HG03039 (cell line): ENCODE measurements at regions not wholly inside any gene's neighbourhood (a gene's known extent, or its start where the extent isn't known, plus 50 kb on each side); places are given as distances from the start of the nearest gene placed in this dataset.

ENCODE experiments used
- ATAC-seq: cut with Tn5 transposase; IDR thresholded peaks from one replicate; pipeline ENCODE4 v1.9.1; 2021; ENCODE audit warnings: mild to moderate bottlenecking, moderate library complexity; ENCODE audit not compliant: unreplicated experiment

GRCh38 chr16:50469744-50470321, 78.4 kb upstream of the NKD1 start:
- no peak for ATAC-seq

DNA sequence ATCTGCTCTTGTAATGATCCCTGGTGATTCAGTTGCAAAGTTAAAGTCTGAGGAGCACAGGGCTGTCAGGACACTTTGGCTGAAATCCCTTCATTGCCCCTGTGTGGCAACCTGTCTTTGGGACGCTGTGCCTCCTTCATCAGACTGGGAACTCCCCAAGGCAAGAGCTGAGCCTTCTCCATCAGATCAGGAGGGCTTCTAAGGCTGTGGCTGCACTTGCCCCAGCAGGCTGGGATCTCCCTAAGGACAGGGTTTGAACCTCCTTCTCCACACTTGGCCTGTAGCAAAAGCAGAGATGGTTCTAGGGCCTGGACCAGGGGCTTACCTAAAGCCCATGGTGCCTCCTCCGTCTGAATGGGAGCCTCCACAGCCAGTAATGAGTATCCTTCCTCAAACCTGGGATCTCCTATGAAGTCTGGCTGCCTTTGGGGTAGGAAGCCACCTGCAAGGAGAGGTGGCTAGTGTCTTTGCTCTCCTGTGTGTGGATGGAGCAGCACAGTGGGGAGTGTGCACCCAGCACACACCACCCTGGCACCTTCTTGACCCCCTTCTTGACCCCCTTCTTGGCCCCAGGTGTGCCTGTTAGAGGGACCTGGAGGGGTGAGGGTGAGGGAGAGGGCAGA, 79.0 kb upstream of the NKD1 start:
- ATAC-seq = no peak

- no peak for ATAC-seq
These were observed 79.5 kb upstream of the NKD1 start for GRCh38 chr16:50468749-50469078.

GRCh38 chr16:50467943-50468748, 80.0 kb upstream of the NKD1 start:
- no peak for ATAC-seq

- ATAC-seq = no peak
These were observed 80.6 kb upstream of the NKD1 start for GRCh38 chr16:50467559-50467942.

GRCh38 chr16:50466170-50466569, 82.0 kb upstream of the NKD1 start:
- no peak for ATAC-seq

- no peak for ATAC-seq
These were observed 83.6 kb upstream of the NKD1 start for GRCh38 chr16:50464325-50465290.

DNA sequence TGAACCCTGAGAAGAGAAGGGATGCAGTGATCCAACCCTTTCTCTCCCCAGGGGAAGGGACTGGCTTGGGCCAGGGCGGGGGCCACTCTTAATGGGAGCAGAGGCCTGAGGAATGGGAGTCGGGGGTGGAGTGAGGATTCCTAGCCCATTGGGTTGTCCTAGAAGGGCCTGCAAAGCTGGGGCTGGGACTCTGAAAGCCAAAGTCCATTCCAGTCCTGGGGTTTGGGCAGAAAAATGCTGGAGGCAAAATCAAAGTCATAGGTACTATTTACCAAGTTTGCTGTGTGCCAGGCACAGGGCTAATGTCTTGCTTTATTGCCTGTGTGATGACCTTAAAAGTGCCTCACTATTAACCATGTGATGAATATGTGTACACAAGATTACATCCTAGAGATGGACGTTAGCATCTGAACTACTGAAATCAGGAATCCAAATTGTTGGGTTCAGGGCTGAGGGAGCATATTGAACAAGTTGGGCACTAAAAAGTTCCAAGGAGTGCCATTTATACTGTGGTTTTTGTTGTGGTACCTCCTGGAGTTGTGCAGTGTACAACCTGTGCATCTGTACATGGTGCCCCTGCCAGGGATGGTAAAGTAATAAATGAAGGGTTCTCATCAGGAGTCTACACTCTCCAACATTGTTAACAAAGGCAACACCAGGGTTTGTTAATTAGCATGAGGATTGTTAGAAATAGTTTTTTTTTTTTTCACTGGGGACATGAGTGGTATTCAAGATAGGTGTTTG, 84.4 kb upstream of the NKD1 start:
- ATAC-seq = no peak

- no peak for ATAC-seq
These were observed 85.2 kb upstream of the NKD1 start for GRCh38 chr16:50462793-50463507.

- ATAC-seq = no peak
These were observed 86.8 kb upstream of the NKD1 start for GRCh38 chr16:50461400-50461760.

GRCh38 chr16:50460538-50461399, 87.4 kb upstream of the NKD1 start:
- no peak for ATAC-seq

DNA sequence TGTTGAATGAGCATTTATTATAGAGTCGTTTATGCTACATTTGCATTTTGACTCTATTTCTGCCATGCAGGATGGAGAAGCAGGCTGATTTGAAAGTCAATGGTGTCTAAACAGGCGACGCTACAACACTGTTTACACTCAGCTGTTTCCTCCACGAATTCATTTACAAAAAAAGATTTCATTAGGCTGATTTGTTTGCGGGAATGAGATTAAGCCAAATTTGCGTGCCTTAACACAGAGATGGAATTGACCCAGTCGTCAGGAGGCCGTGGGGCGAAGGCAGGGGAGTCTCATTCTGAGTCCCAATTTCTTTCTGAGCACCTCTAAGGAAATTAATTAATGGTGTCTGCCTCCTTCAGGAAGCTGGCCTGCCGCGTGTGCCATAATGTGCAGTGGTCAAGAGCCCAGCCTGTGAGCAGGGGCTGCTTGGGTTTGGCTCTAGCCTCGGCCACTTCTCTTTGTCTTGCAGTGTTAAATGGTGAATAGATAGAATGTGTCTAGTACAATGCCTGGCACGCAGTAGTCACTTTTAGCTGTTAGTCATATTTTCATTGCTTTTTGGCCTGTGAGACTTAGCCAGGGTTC, 88.6 kb upstream of the NKD1 start:
- ATAC-seq = no peak

DNA sequence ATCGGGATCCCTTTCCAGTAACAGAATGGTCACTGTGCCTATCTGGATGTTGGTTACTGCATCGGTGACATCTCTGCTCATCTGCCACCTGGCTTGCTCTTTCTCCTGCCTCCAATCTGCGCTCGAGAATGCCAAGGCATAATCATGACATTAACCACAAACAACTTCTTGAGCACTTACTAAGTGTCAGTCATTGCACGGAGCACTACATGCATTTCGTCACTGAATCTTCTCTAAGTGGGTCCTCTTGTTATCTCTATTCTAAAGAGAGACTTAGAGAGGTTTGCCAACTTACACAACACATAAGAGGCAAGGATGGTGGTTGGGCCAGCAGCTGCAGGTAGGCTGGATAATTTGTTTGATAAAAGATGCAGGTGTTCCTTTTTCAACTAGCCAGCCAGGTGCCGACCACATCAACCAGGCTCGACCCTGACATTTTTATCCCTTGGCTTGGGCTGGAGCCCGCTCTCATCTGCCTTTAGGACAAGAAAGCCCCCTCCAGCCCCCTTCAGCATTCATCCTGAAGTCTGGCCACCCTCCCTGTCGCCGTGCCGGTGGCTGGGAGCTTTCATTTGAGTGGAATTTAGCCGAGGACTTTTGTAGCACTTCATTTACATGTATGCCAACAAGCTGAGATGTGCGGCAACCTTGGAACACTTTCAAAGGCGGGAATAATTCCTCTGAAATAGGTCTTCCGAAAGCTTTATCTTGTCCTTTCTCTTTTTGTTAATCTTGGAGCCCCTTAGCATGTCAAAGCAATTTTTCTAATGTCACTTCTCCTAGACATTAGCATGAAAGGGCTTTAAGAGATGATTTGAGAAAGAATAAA, 89.3 kb upstream of the NKD1 start:
- no peak for ATAC-seq

- no peak for ATAC-seq
These were observed 89.2 kb upstream of the BRD7 start for GRCh38 chr16:50457979-50458491.

DNA sequence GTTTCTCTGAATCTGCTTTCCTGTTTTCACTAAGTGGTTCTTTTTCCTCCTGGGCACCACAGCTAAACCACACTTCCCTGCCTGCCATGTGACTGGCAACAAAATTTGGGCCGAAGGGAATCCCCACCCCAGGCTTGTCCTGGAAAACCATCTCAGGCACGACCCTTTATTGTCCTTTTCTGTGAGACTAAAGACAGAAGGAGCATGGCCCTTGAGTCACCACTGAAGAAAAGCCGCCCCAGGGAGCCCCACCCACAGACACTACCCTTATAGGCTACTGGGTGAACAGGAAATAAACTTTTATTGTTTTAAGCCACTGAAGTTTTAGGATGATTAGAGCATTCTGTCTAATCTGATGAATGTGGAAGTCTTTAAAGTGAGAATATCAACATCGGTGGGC, 88.6 kb upstream of the BRD7 start:
- ATAC-seq = no peak

GRCh38 chr16:50455288-50455845, 86.6 kb upstream of the BRD7 start:
- ATAC-seq = no peak

DNA sequence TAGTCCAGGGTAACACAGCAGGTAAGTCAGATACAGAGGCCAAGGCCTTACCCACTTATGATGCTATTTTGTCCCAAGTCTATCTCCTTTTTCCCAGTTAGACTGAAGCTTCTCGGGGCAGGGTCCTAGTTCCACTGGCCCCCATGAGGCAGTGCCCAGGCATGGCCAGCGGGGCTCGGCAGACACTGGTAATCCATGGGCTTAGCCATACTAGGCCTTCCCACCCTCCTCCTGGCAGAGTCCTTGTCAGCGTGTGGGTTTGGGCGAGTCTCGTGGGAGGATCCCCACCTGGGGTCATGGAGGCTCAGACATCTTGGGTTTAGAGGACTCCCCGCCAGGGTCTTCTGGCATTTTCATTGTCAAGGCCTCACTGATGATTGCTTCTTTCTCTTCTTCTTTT, 84.7 kb upstream of the BRD7 start:
- ATAC-seq = no peak
